ENCODE measurements at regions not wholly inside any gene's neighbourhood (a gene's known extent, or its start where the extent isn't known, plus 50 kb on each side); places are given as distances from the start of the nearest gene placed in this dataset.

DNA sequence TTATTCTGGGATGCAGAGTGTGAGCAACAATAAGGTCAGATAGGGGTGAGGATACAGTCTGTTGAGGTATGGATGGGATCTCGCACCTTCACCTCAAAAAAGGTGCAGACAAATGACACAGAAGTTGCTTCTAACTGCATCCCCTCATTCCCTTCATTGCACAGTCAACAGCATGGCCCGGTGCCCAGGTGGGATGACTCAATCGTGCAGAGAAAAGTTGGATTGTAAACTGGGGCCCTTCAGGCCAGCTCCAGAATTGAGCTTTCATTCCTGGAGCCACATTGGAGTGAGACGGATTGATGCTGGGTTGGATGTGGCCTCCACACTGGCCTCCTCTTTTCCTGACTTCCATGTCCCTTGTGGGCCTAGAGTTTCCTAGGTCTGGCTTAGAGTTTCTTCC lies 977.4 kb downstream of the KCNJ18 start:
- Histone ChIP-seq H3K4me1 (replicated peaks in 1 of 2; ENCODE audit: control insufficient read depth in 2 of 2, insufficient read depth in 2 of 2, low read length in 2 of 2) (no peaks in the 10 kb centered on the region), H3K9ac (ENCODE audit: insufficient read depth in 1 of 2, low read depth in 2 of 2, low read length in 2 of 2) (no peak overlapping the region), H4K20me1 (replicated peaks; ENCODE audit: control insufficient read depth, insufficient read depth, low read length) (no peaks in the 10 kb centered on the region), H3K27me3 (ENCODE audit: control insufficient read depth in 2 of 2, insufficient read depth in 2 of 2, low read length in 2 of 2) (no peaks in the 10 kb centered on the region), H3K36me3 (ENCODE audit: control insufficient read depth, insufficient read depth, low read length) (no peaks in the 10 kb centered on the region), H3K27ac (ENCODE audit: extremely low read depth, low read depth, low read length) (no peak overlapping the region), H3K4me2 (ENCODE audit: insufficient read depth, low read length) (no peak overlapping the region), H3K9me3 (replicated peaks; ENCODE audit: control insufficient read depth, insufficient read depth, low read depth, low read length) (no peaks in the 10 kb centered on the region), H3K4me3 (no peak overlapping the region), H2AFZ (ENCODE audit: low read depth, low read length) (no peak overlapping the region), H3K79me2 (ENCODE audit: control insufficient read depth, insufficient read depth, low read length) (no peaks in the 10 kb centered on the region), H3K9me1 (ENCODE audit: control insufficient read depth, insufficient read depth, low read length) (no peaks in the 10 kb centered on the region)
- CTCF ChIA-PET (ENCODE audit: low intra/inter-chr PET ratio) = no interaction called here
- 0% methylated on average over 3 of the region's 4 CpGs for WGBS (ENCODE audit: insufficient coverage, low coverage, missing lambda C conversion rate)
- intact Hi-C loops (cut with micrococcal nuclease) = no loop called here
- in situ Hi-C loops (cut with MboI) = no loop called here
- no peak for DNase-seq (ENCODE audit: extremely low read depth in 1 of 4, low spot score in 3 of 4)
- TF ChIP-seq FOSL1 (tag; conservative IDR thresholded peaks at IDR 0.05) (no peak), NFIX (CRISPR knock-in tag; IDR thresholded peaks at IDR 0.05; ENCODE audit: low read depth) (no peak), ERF (CRISPR knock-in tag; IDR thresholded peaks at IDR 0.05) (no peak), HDGF (IDR thresholded peaks at IDR 0.05) (no peak), ZNF76 (CRISPR knock-in tag; IDR thresholded peaks at IDR 0.05; ENCODE audit: borderline replicate concordance) (no peak), SMARCA5 (IDR thresholded peaks at IDR 0.05) (no peak)
- TF ChIP-seq, protein P1, sequence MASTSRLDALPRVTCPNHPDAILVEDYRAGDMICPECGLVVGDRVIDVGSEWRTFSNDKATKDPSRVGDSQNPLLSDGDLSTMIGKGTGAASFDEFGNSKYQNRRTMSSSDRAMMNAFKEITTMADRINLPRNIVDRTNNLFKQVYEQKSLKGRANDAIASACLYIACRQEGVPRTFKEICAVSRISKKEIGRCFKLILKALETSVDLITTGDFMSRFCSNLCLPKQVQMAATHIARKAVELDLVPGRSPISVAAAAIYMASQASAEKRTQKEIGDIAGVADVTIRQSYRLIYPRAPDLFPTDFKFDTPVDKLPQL (IDR thresholded peaks at IDR 0.05; ENCODE audit: extremely low read depth, insufficient read length) = no peak
- TF ChIP-seq, protein P2, sequence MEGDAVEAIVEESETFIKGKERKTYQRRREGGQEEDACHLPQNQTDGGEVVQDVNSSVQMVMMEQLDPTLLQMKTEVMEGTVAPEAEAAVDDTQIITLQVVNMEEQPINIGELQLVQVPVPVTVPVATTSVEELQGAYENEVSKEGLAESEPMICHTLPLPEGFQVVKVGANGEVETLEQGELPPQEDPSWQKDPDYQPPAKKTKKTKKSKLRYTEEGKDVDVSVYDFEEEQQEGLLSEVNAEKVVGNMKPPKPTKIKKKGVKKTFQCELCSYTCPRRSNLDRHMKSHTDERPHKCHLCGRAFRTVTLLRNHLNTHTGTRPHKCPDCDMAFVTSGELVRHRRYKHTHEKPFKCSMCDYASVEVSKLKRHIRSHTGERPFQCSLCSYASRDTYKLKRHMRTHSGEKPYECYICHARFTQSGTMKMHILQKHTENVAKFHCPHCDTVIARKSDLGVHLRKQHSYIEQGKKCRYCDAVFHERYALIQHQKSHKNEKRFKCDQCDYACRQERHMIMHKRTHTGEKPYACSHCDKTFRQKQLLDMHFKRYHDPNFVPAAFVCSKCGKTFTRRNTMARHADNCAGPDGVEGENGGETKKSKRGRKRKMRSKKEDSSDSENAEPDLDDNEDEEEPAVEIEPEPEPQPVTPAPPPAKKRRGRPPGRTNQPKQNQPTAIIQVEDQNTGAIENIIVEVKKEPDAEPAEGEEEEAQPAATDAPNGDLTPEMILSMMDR (IDR thresholded peaks at IDR 0.05 in 2 of 3, conservative IDR thresholded peaks at IDR 0.05 in 1 of 3; ENCODE audit: insufficient read depth in 2 of 3, low read depth in 1 of 3, low read length in 3 of 3) = no peak
- no peak for FAIRE-seq
- POLR2A ChIA-PET = no interaction called here
- ATAC-seq = no peak
- no TSS peak for BruUV-seq (replicated peaks)
